ENCODE measurements at regions not wholly inside any gene's neighbourhood (a gene's known extent, or its start where the extent isn't known, plus 50 kb on each side); places are given as distances from the start of the nearest gene placed in this dataset.
"Not testable (repeated sequence)": the region's sequence is repeated elsewhere in the genome, so short reads cannot be mapped to it uniquely, and the experiment has no call there.

GRCh38 chr13:63773476-63773875 is 2357.8 kb upstream of the PCDH20 start:
- no TSS peak for BruUV-seq (replicated peaks)
- RAD21 ChIA-PET (ENCODE audit: unreplicated experiment): no interaction called here
- H3K9ac ChIP-seq (ENCODE audit: control insufficient read depth, insufficient read depth, low read length): no peak overlapping the region

DNA sequence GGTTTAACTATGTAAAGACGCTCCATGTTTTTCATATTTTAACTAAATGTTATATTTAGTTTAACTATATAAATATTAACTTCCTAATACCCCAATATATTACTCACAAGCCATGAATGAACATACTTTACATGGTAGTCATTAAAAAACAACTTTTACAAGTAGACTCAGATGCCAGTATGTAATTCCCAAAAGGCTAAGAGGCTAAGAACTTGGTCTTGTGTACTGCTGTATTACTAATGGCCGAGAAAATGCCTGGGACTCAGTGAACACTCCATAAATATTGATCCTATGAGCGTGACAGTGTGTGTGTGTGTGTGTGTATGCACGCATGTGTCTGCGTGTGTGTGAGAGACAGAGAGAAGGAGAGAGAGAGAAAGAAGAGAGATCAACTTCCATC is 2342.0 kb upstream of the PCDH20 start:
- POLR2A ChIA-PET; in situ Hi-C loops (cut with MboI); RAD21 ChIA-PET (ENCODE audit: unreplicated experiment): not testable (repeated sequence)

More at GRCh38 chr13:63773476-63773875, 2357.8 kb upstream of the PCDH20 start:
- intact Hi-C loops (cut with micrococcal nuclease; ENCODE audit: unreplicated experiment): no loop called here
- no peak for TF ChIP-seq CHD2 (IDR thresholded peaks at IDR 0.05; ENCODE audit: borderline replicate concordance, low read depth, low read length)
- TF ChIP-seq SMAD5 (IDR thresholded peaks at IDR 0.05; ENCODE audit: low read depth): no peak
- no peak for TF ChIP-seq DPF2 (IDR thresholded peaks at IDR 0.05)
- TF ChIP-seq, protein P1, sequence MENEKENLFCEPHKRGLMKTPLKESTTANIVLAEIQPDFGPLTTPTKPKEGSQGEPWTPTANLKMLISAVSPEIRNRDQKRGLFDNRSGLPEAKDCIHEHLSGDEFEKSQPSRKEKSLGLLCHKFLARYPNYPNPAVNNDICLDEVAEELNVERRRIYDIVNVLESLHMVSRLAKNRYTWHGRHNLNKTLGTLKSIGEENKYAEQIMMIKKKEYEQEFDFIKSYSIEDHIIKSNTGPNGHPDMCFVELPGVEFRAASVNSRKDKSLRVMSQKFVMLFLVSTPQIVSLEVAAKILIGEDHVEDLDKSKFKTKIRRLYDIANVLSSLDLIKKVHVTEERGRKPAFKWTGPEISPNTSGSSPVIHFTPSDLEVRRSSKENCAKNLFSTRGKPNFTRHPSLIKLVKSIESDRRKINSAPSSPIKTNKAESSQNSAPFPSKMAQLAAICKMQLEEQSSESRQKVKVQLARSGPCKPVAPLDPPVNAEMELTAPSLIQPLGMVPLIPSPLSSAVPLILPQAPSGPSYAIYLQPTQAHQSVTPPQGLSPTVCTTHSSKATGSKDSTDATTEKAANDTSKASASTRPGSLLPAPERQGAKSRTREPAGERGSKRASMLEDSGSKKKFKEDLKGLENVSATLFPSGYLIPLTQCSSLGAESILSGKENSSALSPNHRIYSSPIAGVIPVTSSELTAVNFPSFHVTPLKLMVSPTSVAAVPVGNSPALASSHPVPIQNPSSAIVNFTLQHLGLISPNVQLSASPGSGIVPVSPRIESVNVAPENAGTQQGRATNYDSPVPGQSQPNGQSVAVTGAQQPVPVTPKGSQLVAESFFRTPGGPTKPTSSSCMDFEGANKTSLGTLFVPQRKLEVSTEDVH (IDR thresholded peaks at IDR 0.05; ENCODE audit: low read depth, partially characterized antibody): no peak
- in situ Hi-C loops (cut with MboI): no loop called here
- DNase-seq (ENCODE audit: low read depth, low spot score): no peak
- no peak overlapping the region for H2AFZ ChIP-seq (ENCODE audit: control insufficient read depth, low read depth, low read length)
- no peak for ATAC-seq
- no peaks in the 10 kb centered on the region for H3K36me3 ChIP-seq (ENCODE audit: control insufficient read depth in 2 of 2, insufficient read depth in 2 of 2, low read length in 1 of 2)
- POLR2A ChIA-PET: no interaction called here
- FAIRE-seq: no peak
- H3K4me3 ChIP-seq: no peak overlapping the region
- WGBS (ENCODE audit: insufficient coverage, insufficient replicate concordance, low lambda C conversion rate, missing lambda C conversion rate): 36% methylated on average over 3 of the region's 3 CpGs
- CTCF ChIA-PET: no interaction called here
- SMC1A ChIA-PET (ENCODE audit: uncharacterized antibody, unreplicated experiment): no interaction called here
- no peaks in the 10 kb centered on the region for H4K20me1 ChIP-seq (ENCODE audit: control insufficient read depth, insufficient read depth)
- no peaks in the 10 kb centered on the region for H3K4me1 ChIP-seq (ENCODE audit: control insufficient read depth, insufficient read depth, low read length)
- H3K27ac ChIP-seq (ENCODE audit: control insufficient read depth, insufficient read depth): no peak overlapping the region
- H3K79me2 ChIP-seq (ENCODE audit: control insufficient read depth, insufficient read depth, low read length): no peaks in the 10 kb centered on the region
- no peaks in the 10 kb centered on the region for H3K9me3 ChIP-seq (replicated peaks; ENCODE audit: control insufficient read depth, insufficient read depth, low read length)
- no peak overlapping the region for H3K4me2 ChIP-seq (ENCODE audit: control insufficient read depth, insufficient read depth)
- no peaks in the 10 kb centered on the region for H3K27me3 ChIP-seq (replicated peaks in 1 of 2; ENCODE audit: control insufficient read depth in 2 of 2, insufficient read depth in 2 of 2, low read length in 1 of 2)

GRCh38 chr13:63749857-63750256 is 2334.2 kb upstream of the PCDH20 start:
- peak; percentile 79 for ATAC-seq
- H4K20me1 ChIP-seq (ENCODE audit: control insufficient read depth, insufficient read depth); H3K79me2 ChIP-seq (ENCODE audit: control insufficient read depth, insufficient read depth, low read length); H3K4me1 ChIP-seq (ENCODE audit: control insufficient read depth, insufficient read depth, low read length); H3K4me2 ChIP-seq (ENCODE audit: control insufficient read depth, insufficient read depth); H2AFZ ChIP-seq (ENCODE audit: control insufficient read depth, low read depth, low read length); DNase-seq (ENCODE audit: low read depth, low spot score); H3K9ac ChIP-seq (ENCODE audit: control insufficient read depth, insufficient read depth, low read length); H3K27ac ChIP-seq (ENCODE audit: control insufficient read depth, insufficient read depth); H3K36me3 ChIP-seq (ENCODE audit: control insufficient read depth in 2 of 2, insufficient read depth in 2 of 2, low read length in 1 of 2); CTCF ChIA-PET; BruUV-seq (replicated peaks); H3K27me3 ChIP-seq (replicated peaks in 1 of 2; ENCODE audit: control insufficient read depth in 2 of 2, insufficient read depth in 2 of 2, low read length in 1 of 2); H3K9me3 ChIP-seq (replicated peaks; ENCODE audit: control insufficient read depth, insufficient read depth, low read length); POLR2A ChIA-PET; in situ Hi-C loops (cut with MboI); SMC1A ChIA-PET (ENCODE audit: uncharacterized antibody, unreplicated experiment); H3K4me3 ChIP-seq; RAD21 ChIA-PET (ENCODE audit: unreplicated experiment); FAIRE-seq; intact Hi-C loops (cut with micrococcal nuclease; ENCODE audit: unreplicated experiment): not testable (repeated sequence)
- WGBS (ENCODE audit: insufficient coverage, insufficient replicate concordance, low lambda C conversion rate, missing lambda C conversion rate): no CpG with 5 or more reads among the region's 2 CpGs

More for the DNA sequence above, 2342.0 kb upstream of the PCDH20 start:
- ATAC-seq; H3K79me2 ChIP-seq (ENCODE audit: control insufficient read depth, insufficient read depth, low read length); H3K4me3 ChIP-seq; H3K9me3 ChIP-seq (replicated peaks; ENCODE audit: control insufficient read depth, insufficient read depth, low read length); H4K20me1 ChIP-seq (ENCODE audit: control insufficient read depth, insufficient read depth); H3K4me1 ChIP-seq (ENCODE audit: control insufficient read depth, insufficient read depth, low read length); H3K27me3 ChIP-seq (replicated peaks in 1 of 2; ENCODE audit: control insufficient read depth in 2 of 2, insufficient read depth in 2 of 2, low read length in 1 of 2); H3K4me2 ChIP-seq (ENCODE audit: control insufficient read depth, insufficient read depth); SMC1A ChIA-PET (ENCODE audit: uncharacterized antibody, unreplicated experiment); intact Hi-C loops (cut with micrococcal nuclease; ENCODE audit: unreplicated experiment); DNase-seq (ENCODE audit: low read depth, low spot score); H3K36me3 ChIP-seq (ENCODE audit: control insufficient read depth in 2 of 2, insufficient read depth in 2 of 2, low read length in 1 of 2); H3K9ac ChIP-seq (ENCODE audit: control insufficient read depth, insufficient read depth, low read length); FAIRE-seq; CTCF ChIA-PET; H3K27ac ChIP-seq (ENCODE audit: control insufficient read depth, insufficient read depth); BruUV-seq (replicated peaks); H2AFZ ChIP-seq (ENCODE audit: control insufficient read depth, low read depth, low read length): not testable (repeated sequence)
- 0% methylated on average over 4 of the region's 5 CpGs for WGBS (ENCODE audit: insufficient coverage, insufficient replicate concordance, low lambda C conversion rate, missing lambda C conversion rate)
